ENCODE measurements at regions not wholly inside any gene's neighbourhood (a gene's known extent, or its start where the extent isn't known, plus 50 kb on each side); places are given as distances from the start of the nearest gene placed in this dataset.

DNA sequence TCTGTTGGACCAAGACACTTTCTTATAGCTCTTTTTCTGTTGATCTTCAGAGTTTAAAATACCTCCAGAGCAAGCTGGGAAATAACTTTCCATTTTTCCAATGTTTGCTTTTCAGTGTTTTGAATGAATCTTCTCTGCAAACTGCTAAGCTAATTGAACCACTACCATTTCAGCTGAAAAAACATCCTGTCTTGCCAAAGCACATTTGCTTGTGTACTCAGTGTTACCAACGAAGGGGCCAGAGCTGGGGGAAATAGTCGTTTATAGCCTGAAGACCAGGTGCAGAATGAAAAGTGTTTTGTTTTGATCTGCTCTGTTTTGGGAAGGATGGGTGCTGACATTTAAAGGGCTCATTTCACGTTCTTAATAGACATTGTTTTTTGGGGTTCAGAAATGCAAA, 88.4 kb upstream of the CLNK start:
- Histone ChIP-seq H3K4ac (replicated peaks; ENCODE audit: insufficient read length, low read depth, low read length) (no peak overlapping the region), H3K9ac (replicated peaks in 1 of 4; ENCODE audit: extremely low read depth in 1 of 4, low read depth in 3 of 4, low read length in 3 of 4) (no peak overlapping the region), H4K8ac (ENCODE audit: extremely low read depth, insufficient read depth, low read length) (no peak overlapping the region), H3K79me2 (ENCODE audit: control insufficient read depth in 1 of 2, insufficient read depth in 2 of 2, low read length in 2 of 2) (no peaks in the 10 kb centered on the region), H3K79me1 (ENCODE audit: low read depth, low read length) (no peaks in the 10 kb centered on the region), H2BK5ac (ENCODE audit: low read depth, low read length) (no peak overlapping the region), H2AFZ (ENCODE audit: low read length) (no peak overlapping the region), H2BK120ac (replicated peaks; ENCODE audit: low read depth, low read length) (no peak overlapping the region), H2BK12ac (ENCODE audit: low read depth, low read length) (no peak overlapping the region), H3K23me2 (ENCODE audit: low read depth, low read length) (no peaks in the 10 kb centered on the region), H4K5ac (ENCODE audit: insufficient read length, low read depth, low read length) (no peak overlapping the region), H2BK20ac (ENCODE audit: low read length) (no peak overlapping the region), H3K4me3 (ENCODE audit: extremely low read depth in 1 of 4, insufficient read depth in 2 of 4, low read depth in 3 of 4, low read length in 4 of 4) (no peak overlapping the region), H4K20me1 (replicated peaks in 1 of 2; ENCODE audit: control insufficient read depth in 1 of 2, insufficient read depth in 2 of 2, low read length in 2 of 2) (no peaks in the 10 kb centered on the region), H2BK15ac (ENCODE audit: low read length) (no peak overlapping the region), H3K56ac (replicated peaks; ENCODE audit: insufficient read length, low read depth, low read length) (no peak overlapping the region), H3K4me2 (ENCODE audit: insufficient read depth in 1 of 2, low read depth in 2 of 2, low read length in 2 of 2) (no peak overlapping the region), H3K36me3 (ENCODE audit: control insufficient read depth in 2 of 4, insufficient read depth in 4 of 4, low read length in 3 of 4) (no peaks in the 10 kb centered on the region), H3K14ac (ENCODE audit: insufficient read length) (no peak overlapping the region), H3K23ac (ENCODE audit: insufficient read length) (no peak overlapping the region), H3K9me3 (ENCODE audit: insufficient read depth in 2 of 2, low read depth in 1 of 2, low read length in 1 of 2) (no peaks in the 10 kb centered on the region), H3K27ac (ENCODE audit: low read depth, low read length) (no peak overlapping the region), H3K18ac (ENCODE audit: extremely low read depth, low read length) (no peak overlapping the region), H3K27me3 (replicated peaks in 1 of 4; ENCODE audit: control insufficient read depth in 3 of 4, extremely low read depth in 1 of 4, insufficient read depth in 3 of 4, low read length in 3 of 4) (no peaks in the 10 kb centered on the region), H2AK5ac (ENCODE audit: low read depth, low read length) (no peak overlapping the region), H4K91ac (replicated peaks; ENCODE audit: insufficient read length, low read length) (no peak overlapping the region), H3K4me1 (replicated peaks in 1 of 4; ENCODE audit: control insufficient read depth in 3 of 4, insufficient read depth in 4 of 4, low read length in 3 of 4) (no peaks in the 10 kb centered on the region)
- POLR2A ChIA-PET (ENCODE audit: partially characterized antibody): no interaction called here
- CTCF ChIA-PET (ENCODE audit: partially characterized antibody): no interaction called here
- 89% methylated on average over 3 of the region's 3 CpGs; no CpG with 5 or more reads in 1 of the 2 experiments for WGBS, 2 experiments (ENCODE audit: extremely low coverage in 1 of 2, insufficient coverage in 1 of 2, insufficient read length in 1 of 2, insufficient replicate concordance in 2 of 2, low coverage in 1 of 2, low lambda C conversion rate in 2 of 2, missing lambda C conversion rate in 1 of 2)
- FAIRE-seq (no peak), DNase-seq (ENCODE audit: low read depth in 1 of 2, low spot score in 2 of 2) (no peak)
- TF ChIP-seq, protein P1, sequence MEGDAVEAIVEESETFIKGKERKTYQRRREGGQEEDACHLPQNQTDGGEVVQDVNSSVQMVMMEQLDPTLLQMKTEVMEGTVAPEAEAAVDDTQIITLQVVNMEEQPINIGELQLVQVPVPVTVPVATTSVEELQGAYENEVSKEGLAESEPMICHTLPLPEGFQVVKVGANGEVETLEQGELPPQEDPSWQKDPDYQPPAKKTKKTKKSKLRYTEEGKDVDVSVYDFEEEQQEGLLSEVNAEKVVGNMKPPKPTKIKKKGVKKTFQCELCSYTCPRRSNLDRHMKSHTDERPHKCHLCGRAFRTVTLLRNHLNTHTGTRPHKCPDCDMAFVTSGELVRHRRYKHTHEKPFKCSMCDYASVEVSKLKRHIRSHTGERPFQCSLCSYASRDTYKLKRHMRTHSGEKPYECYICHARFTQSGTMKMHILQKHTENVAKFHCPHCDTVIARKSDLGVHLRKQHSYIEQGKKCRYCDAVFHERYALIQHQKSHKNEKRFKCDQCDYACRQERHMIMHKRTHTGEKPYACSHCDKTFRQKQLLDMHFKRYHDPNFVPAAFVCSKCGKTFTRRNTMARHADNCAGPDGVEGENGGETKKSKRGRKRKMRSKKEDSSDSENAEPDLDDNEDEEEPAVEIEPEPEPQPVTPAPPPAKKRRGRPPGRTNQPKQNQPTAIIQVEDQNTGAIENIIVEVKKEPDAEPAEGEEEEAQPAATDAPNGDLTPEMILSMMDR (IDR thresholded peaks at IDR 0.05; ENCODE audit: control extremely low read depth in 1 of 3, insufficient read depth in 1 of 3, low read depth in 1 of 3, low read length in 3 of 3): no peak
- TF ChIP-seq BCL11A (IDR thresholded peaks at IDR 0.05; ENCODE audit: low read depth in 2 of 2, low read length in 2 of 2) (no peak), SIX5 (IDR thresholded peaks at IDR 0.05; ENCODE audit: low read depth, low read length) (no peak), HDAC6 (IDR thresholded peaks at IDR 0.05; ENCODE audit: low read depth, low read length) (no peak), TCF12 (IDR thresholded peaks at IDR 0.05; ENCODE audit: low read depth, low read length) (no peak)

Data from H1 (cell line).